ENCODE measurements at regions not wholly inside any gene's neighbourhood (a gene's known extent, or its start where the extent isn't known, plus 50 kb on each side); places are given as distances from the start of the nearest gene placed in this dataset.

DNA sequence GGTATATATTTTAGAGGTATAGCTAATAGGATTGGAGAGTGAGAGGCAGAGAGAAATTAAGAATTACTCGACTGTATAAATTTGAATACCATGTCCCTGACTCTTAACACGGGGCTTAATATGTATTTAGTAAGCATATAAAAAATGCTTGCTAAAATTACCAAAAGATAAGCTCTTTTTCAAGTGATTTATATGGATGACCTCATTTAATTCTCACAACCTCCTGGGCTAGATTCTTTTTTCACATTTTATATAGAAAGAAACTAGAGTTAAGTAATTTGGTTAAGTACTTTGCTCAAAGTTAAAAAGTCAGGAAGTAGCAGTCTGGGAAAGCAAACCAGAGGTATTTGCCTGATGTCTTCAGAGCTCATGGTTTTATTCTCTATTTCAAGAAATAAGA is 963.5 kb upstream of the SOX9 start:
- intact Hi-C loops (cut with DNase I): no loop called here
- peaks cover 0 to 8% (median 0%) of the 10 kb centered on the region in 4 donors for H3K27me3 ChIP-seq
- no peaks in the 10 kb centered on the region for H3K4me1 ChIP-seq
- no peaks in the 10 kb centered on the region for H3K36me3 ChIP-seq
- no peak overlapping the region for H3K4me3 ChIP-seq
- TF ChIP-seq EP300 (IDR thresholded peaks at IDR 0.05): no peak
- no peak for TF ChIP-seq POLR2A (IDR thresholded peaks at IDR 0.05; ENCODE audit: low read depth)
- no peak for TF ChIP-seq POLR2AphosphoS5 (IDR thresholded peaks at IDR 0.05)
- TF ChIP-seq, protein P1, sequence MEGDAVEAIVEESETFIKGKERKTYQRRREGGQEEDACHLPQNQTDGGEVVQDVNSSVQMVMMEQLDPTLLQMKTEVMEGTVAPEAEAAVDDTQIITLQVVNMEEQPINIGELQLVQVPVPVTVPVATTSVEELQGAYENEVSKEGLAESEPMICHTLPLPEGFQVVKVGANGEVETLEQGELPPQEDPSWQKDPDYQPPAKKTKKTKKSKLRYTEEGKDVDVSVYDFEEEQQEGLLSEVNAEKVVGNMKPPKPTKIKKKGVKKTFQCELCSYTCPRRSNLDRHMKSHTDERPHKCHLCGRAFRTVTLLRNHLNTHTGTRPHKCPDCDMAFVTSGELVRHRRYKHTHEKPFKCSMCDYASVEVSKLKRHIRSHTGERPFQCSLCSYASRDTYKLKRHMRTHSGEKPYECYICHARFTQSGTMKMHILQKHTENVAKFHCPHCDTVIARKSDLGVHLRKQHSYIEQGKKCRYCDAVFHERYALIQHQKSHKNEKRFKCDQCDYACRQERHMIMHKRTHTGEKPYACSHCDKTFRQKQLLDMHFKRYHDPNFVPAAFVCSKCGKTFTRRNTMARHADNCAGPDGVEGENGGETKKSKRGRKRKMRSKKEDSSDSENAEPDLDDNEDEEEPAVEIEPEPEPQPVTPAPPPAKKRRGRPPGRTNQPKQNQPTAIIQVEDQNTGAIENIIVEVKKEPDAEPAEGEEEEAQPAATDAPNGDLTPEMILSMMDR (IDR thresholded peaks at IDR 0.05): no peak
- WGBS: 87% methylated on average over 2 of the region's 2 CpGs
- no peak overlapping the region for H3K27ac ChIP-seq (replicated peaks in 1 of 4)
- H3K9me3 ChIP-seq: no peaks in the 10 kb centered on the region
- no peak for DNase-seq (ENCODE audit: extremely low spot score)

DNA sequence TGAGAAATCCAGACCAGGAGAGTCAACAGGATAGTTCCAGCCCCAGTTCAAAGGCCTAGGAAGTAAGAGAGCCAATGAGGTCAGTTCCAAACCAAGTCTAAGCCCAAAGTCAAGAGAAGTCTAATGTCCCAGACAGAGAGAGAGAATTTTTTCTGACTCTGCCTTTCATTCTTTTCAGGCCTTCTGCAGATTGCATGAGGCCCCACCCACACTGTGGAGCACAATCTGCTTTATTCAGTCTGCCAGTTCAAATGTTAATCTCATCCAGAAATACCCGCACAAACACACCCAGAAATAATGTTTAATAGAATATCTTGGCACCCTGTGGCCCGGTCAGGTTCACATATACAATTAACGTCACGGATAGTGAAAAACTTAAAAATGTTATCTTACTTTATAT is 962.4 kb upstream of the SOX9 start:
- 80% methylated on average over 4 of the region's 4 CpGs for WGBS
- no peak for TF ChIP-seq POLR2A (IDR thresholded peaks at IDR 0.05; ENCODE audit: low read depth)
- TF ChIP-seq, protein P1 (IDR thresholded peaks at IDR 0.05): no peak
- TF ChIP-seq POLR2AphosphoS5 (IDR thresholded peaks at IDR 0.05): no peak
- TF ChIP-seq EP300 (IDR thresholded peaks at IDR 0.05): no peak

DNA sequence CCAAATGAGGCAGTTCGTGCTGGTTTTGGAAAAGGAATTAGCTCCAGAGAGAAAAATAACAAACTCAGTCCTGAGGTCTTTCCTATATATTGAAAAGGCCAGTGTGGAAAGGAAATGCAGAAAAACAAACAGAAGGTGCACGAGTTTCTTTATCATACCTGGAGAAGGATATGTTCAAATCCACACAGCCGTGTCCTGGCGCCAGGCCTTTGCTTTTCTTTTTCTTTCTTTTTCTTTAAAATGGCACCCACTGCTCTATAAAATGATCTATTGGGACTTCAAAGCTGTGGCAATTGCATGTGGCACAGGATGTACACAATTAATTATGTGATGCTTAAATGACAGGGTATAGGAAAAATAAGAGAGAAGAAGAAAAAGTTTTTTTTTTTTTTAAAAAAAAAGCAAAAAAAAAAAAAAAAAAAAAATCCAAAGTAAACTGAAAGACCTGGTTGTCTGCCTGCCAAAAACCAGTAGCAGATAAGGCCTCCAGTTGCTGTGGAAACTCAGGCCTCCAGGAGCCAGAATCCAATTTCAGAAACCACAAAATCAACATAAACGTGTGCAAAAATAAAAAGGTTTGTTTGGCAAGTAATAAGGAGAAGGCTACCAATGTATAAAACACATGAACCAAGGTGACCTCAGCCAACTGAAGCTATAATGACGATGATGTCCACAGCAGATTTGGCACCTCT is 957.6 kb upstream of the SOX9 start:
- no peaks in the 10 kb centered on the region for H3K36me3 ChIP-seq
- no peaks in the 10 kb centered on the region for H3K9me3 ChIP-seq
- intact Hi-C loops (cut with DNase I): no loop called here
- H3K4me3 ChIP-seq: no peak overlapping the region
- DNase-seq (ENCODE audit: extremely low spot score): no peak
- H3K4me1 ChIP-seq: no peaks in the 10 kb centered on the region
- no peak overlapping the region for H3K27ac ChIP-seq (replicated peaks in 1 of 4)
- no peak for TF ChIP-seq POLR2A (IDR thresholded peaks at IDR 0.05; ENCODE audit: low read depth)
- no peak for TF ChIP-seq EP300 (IDR thresholded peaks at IDR 0.05)
- TF ChIP-seq POLR2AphosphoS5 (IDR thresholded peaks at IDR 0.05): no peak
- TF ChIP-seq, protein P1 (IDR thresholded peaks at IDR 0.05): no peak
- peaks cover 0 to 8% (median 0%) of the 10 kb centered on the region in 4 donors for H3K27me3 ChIP-seq
- WGBS: 83% methylated on average over 6 of the region's 6 CpGs

More for the DNA sequence above, 962.4 kb upstream of the SOX9 start:
- Histone ChIP-seq H3K9me3 (no peaks in the 10 kb centered on the region), H3K4me3 (no peak overlapping the region), H3K27me3 (peaks cover 0 to 8% (median 0%) of the 10 kb centered on the region in 4 donors), H3K4me1 (no peaks in the 10 kb centered on the region), H3K27ac (replicated peaks in 1 of 4) (no peak overlapping the region), H3K36me3 (no peaks in the 10 kb centered on the region)
- intact Hi-C loops (cut with DNase I): no loop called here
- DNase-seq (ENCODE audit: extremely low spot score): no peak

DNA sequence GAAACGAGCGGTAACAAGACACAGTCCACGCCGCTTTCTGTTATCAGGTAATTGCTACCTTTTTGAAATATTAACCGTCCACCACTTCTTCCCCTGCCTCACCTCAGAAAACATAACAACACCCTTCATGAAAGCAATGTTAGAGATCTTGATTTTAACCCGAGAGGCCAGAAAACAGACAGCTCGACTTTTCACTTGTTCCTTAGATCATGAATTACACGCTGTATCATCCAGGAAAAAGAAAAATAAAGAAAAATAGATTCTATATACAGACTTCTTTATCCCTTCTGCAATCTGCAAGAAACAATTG is 957.1 kb upstream of the SOX9 start:
- H3K27me3 ChIP-seq: peaks cover 0 to 8% (median 0%) of the 10 kb centered on the region in 4 donors

More for the DNA sequence above, 957.1 kb upstream of the SOX9 start:
- Histone ChIP-seq H3K36me3 (no peaks in the 10 kb centered on the region), H3K9me3 (no peaks in the 10 kb centered on the region), H3K4me3 (no peak overlapping the region), H3K4me1 (no peaks in the 10 kb centered on the region), H3K27ac (replicated peaks in 1 of 4) (no peak overlapping the region)
- TF ChIP-seq EP300 (IDR thresholded peaks at IDR 0.05) (no peak), POLR2A (IDR thresholded peaks at IDR 0.05; ENCODE audit: low read depth) (no peak), POLR2AphosphoS5 (IDR thresholded peaks at IDR 0.05) (no peak)
- TF ChIP-seq, protein P1 (IDR thresholded peaks at IDR 0.05): no peak
- DNase-seq (ENCODE audit: extremely low spot score): no peak
- intact Hi-C loops (cut with DNase I): no loop called here
- WGBS: 90% methylated on average over 8 of the region's 8 CpGs
